GM18861 (cell line): ENCODE measurements at regions not wholly inside any gene's neighbourhood (a gene's known extent, or its start where the extent isn't known, plus 50 kb on each side); places are given as distances from the start of the nearest gene placed in this dataset.
"Not testable (repeated sequence)": the region's sequence is repeated elsewhere in the genome, so short reads cannot be mapped to it uniquely, and the experiment has no call there.

Source experiments
- ATAC-seq: cut with Tn5 transposase; IDR thresholded peaks from one replicate; pipeline ENCODE4 v1.9.1; 2021; ENCODE audit not compliant: unreplicated experiment

- no peak for ATAC-seq
Measured at GRCh38 chr20:20797521-20798310, 85.3 kb upstream of the RALGAPA2 start.

DNA sequence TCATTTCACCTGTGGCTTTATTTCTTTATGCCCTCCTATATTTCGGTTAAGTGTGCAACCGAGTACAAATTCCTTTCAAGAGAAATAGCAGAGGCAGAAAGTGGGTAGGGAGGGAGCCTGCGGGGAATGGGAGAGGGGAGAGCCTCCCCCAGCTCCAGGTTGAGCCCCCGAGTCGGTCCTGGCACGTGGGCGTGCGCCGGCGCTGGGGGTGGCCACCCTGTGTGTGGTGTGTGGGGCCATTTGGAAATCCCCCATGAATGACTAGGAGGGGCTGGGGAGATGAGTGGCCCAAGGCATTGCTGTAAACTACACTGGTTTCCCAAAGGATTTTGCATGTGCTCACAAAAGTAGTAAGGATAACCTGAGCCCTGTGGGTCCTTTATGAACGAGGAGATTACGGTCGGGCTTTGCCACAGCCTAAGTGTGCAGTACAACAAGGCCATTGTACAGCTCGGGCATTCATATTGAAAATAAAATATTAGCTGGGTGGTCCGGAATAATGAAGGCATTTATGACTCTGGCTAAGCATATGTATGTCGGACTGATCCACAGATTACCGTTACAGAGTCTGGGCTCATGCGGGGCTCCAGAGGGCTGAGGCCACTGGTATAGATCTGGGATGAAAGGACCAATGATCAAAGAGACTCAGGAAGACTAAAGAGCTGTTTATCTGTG, 84.5 kb upstream of the RALGAPA2 start:
- ATAC-seq, result no peak

GRCh38 chr20:20795721-20796120, 83.3 kb upstream of the RALGAPA2 start:
- ATAC-seq, result no peak

DNA sequence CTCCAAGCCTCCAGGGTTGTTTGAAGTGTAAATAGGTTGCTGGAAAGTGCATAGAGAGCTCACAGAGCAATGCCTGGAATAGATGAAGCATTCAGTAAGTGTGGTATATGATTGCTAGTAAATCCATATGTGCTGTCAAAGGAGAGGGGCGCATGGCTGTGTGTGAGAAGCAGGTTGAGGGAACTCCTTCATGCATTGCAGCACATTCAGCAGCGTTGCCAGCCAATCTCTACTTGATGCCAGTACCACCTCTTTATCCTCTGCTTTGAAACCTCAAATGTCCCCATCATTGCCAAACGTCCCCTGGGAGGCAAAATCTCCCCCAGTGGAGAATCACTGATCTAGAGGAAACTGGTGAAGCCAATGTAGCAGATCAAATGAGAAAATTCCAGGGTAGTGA, 82.7 kb upstream of the RALGAPA2 start:
- no peak for ATAC-seq

DNA sequence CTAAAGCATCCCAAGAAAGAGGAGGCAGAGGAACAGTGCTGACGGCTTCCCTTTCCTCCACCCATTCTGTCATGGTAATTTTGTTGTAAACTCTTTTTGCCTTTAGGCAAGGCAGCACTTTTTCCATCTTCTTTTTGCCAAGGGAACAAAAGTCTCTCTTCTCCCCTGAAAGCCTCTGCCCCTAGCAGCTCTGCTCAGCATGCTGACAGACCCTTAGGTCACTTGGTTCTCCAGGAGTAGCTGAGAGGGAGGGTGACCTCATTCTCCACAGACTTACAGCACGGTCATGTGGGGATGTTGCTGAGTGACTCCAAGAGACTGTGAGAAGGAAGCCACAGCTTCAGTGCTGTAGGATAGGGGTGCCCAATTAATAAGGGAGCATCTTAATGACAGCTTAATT, 81.1 kb upstream of the RALGAPA2 start:
- ATAC-seq, result no peak

DNA sequence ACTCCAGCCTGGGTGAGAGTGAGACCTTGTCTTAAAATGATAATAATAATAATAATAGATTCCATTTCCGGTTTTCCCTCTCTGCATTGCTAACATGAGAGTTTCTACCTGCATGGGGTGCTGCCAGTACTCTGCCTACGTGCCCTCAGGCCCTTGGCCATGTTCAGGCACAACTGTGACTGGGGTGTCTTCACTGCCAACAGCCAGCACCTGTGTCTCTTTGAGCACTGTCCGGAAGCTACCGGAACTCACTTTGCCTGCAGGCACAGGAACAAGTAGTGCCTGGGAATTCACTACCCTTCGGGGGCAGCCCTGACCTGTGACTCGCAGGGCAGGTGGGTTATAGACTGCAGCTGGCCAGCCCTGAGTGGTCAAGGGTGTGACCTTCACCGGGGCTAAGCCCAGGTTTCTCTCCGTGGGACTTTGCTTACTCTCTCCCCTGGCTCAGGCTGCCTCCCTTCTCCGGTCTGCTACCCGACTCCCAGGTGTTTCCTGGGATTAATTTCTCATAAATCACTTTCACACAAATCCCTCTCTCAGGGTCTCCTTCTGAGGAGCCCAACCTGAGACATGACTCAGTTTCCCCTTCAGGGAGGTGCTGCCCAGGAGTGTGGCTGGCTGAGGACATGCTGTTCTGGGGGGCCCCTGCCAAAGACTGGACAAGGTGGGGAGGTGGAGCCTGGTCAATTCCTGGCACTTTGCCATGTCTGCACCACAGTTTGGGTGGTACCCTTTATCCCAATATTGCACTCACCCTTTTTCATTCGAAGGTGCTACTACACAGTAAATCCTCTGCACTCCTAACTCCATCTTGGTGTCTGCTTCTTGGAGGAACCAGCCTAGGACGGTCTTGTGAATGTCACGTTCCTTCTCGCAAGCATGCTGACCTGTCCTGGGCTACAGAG, 79.5 kb upstream of the RALGAPA2 start:
- ATAC-seq, result no peak

- ATAC-seq, result no peak
Measured at GRCh38 chr20:20788308-20788707, 75.9 kb upstream of the RALGAPA2 start.

- no peak for ATAC-seq
Measured at GRCh38 chr20:20786428-20786827, 74.0 kb upstream of the RALGAPA2 start.

- no peak for ATAC-seq
Measured at GRCh38 chr20:20785226-20785625, 72.8 kb upstream of the RALGAPA2 start.

DNA sequence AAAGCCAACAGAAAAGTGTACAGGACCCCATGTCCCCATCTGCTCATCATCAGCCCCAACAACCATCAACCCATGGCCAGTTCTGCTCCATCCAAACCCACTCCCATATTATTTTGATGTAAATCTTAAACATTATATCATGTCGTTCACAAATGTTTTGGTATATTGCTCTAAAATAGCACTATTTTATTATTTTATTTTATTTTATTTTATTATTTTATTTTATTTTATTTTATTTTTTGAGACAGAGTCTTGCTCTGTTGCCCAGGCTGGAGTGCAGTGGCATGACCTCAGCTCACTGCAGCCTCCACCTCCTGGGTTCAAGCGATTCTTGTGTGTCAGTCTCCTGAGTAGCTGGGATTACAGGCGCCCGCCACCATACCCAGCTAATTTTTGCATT, 72.0 kb upstream of the RALGAPA2 start:
- not testable (repeated sequence) for ATAC-seq

- ATAC-seq, result no peak
Measured at GRCh38 chr20:20783450-20783849, 71.0 kb upstream of the RALGAPA2 start.

- no peak for ATAC-seq
Measured at GRCh38 chr20:20782755-20783154, 70.3 kb upstream of the RALGAPA2 start.

DNA sequence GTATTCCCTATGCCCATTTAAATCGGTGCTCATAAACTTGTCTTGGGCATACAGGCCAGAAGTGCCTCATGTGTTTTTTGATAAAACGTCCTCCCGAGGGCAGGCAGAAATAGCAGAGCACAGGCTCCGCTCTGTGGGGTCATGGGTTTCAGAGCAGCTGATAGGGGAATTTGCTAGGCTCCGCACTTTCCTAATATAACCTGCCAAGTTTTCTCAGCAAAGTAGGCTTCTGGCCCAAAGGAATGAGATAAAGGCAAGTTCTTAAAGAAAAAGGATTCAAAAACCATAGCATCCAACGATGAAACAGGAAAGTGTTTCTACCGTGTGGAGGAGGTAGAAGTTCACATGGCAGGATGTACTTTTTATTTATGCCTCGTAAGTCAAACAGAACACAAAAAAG, 69.8 kb upstream of the RALGAPA2 start:
- ATAC-seq, result no peak

GRCh38 chr20:20781029-20781428, 68.6 kb upstream of the RALGAPA2 start:
- ATAC-seq, result no peak

- ATAC-seq, result no peak
Measured at GRCh38 chr20:20780127-20780824, 67.8 kb upstream of the RALGAPA2 start.

DNA sequence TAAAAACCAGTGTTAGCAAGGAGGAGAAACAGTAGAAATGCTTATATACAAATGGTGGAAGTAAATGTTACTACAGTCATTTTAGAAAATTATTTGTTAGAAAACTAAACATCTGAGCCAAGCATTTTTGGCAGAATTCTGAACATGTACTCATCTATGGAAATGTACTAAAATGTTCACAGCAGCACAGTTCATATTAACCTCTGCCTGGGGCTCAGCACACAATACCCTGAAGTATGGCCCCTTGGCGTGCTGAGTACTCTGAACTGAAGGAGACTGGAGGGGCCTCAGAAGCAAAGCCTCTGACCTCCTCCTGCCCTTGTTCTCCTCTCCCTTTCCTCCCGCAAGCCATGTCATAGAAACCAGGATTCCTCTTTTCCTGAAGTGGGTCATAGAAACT, 66.2 kb upstream of the RALGAPA2 start:
- ATAC-seq, result no peak

DNA sequence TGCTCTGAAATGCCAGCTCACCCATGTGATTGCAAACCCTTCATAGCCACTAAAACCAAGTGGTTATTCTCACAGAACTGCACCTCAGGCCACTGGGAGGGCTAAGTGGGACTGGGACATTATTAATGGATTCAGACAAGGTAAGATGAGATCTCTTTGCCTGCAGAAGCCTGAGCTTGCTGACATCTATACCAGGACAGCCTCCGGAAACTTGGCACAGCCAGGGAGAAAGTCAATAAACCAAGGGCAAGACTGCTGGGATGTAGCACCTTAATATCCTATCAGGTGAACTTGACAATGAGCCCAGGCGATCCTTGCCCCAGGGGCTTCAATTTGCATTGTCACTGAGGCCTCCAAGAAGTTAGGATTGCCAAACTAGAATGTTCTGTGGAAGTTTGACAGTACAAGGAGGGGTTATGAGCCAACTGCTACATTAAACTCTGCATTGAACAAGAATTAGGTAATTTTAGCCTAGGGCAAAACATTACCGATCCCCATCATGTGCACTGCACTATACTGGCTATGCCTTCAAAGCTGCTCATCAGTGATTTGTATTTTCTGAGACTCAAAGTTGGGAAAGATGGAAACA, 60.1 kb upstream of the RALGAPA2 start:
- no peak for ATAC-seq

DNA sequence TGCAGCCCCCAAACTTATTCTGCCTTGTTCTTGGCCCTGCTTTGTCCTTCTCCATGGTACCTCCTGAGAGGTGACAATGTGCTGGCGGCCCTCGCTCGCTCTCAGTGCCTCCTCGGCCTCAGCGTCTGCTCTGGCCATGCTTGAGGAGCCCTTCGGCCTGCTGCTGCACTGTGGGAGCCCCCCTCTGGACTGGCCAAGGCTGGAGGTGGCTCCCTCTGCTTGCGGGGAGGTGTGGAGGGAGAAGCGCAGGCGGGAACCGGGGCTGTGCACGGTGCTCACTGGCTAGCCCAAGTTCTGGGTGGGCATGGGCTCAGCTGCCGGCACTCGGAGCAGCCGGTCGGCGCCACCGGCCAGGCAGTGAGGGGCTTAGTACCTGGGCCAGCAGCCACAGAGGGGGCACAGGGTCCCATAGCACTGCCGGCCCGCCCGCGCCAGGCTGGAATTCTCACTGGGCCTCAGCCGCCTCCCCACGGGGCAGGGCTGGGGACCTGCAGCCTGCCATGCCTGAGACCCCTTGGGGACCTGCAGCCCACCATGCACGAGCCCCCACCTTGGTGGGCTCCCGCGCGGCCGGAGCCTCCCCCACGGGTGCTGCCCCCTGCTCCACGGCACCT, 55.9 kb upstream of the RALGAPA2 start:
- no peak for ATAC-seq

DNA sequence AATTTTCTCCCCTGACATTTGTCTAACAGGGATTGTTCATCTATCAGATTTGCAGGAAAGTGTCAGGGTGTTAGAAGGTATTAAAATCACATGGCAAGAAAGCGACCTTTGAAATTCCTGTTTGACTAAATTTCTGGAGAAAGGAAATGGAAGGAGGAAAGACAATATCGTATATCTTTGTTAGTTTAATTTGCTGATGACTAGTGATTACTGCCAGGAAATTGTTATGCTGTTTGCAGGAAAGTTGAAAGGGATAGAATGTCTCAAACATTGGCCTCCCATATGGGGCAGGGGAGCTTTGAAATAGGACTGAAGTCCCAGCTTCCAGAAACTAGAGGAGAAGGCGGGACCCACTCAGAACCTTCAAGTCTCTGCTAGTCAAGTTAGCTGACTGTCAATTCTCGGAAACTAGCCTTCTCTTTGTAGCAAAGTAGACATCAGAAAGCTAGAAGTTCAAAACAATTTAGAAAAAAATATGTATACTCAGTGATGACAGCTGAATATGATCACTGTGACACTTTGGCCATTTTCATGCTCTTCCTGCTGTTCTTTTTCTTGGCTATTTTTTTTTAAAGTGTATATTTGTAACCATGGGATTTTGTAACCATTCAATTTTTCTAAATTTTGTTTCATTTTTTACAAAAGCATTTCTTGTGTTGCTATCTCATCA, 53.4 kb upstream of the RALGAPA2 start:
- ATAC-seq, result no peak

DNA sequence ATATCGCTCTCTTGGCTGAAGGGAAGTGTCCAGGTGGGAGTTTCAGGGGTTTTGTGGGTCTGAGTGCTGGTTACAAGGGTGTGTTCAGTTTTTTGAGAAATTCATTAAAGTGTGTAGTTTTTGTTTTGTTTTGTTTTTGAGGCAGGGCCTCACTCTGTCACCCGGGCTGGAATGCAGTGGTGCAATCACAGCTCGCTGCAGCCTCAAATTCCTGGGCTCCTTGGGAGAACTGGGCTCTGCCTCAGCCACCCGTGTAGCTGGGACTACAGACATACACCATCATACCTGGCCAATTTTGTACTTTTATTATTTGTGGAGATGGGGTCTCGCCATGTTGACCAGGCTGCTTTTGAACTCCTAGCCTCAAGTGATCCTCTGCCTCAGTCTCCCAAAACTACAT, 51.2 kb upstream of the RALGAPA2 start:
- no peak for ATAC-seq
